ENCODE measurements at regions not wholly inside any gene's neighbourhood (a gene's known extent, or its start where the extent isn't known, plus 50 kb on each side); places are given as distances from the start of the nearest gene placed in this dataset.

DNA sequence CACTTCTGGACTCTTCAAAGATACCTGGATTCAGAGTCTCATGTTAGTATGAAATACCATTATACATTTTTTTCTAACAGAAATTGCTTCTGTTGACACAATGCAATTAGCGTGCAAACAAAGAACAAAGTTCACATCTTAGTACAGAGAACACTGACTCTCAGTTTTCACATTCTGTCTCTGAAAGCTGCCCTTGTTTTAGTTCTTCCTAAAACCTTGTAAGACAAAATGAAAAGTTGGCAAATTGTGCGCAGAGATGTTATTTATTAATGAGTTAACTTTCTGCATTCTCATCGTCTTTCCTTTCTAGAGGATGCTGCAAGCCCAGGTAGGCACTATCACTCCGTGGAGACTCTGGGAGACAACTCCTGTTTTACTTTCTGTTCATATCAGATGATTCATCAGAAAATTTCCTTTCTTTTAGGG, 377.3 kb upstream of the POU3F3 start:
- TF ChIP-seq, protein P1, sequence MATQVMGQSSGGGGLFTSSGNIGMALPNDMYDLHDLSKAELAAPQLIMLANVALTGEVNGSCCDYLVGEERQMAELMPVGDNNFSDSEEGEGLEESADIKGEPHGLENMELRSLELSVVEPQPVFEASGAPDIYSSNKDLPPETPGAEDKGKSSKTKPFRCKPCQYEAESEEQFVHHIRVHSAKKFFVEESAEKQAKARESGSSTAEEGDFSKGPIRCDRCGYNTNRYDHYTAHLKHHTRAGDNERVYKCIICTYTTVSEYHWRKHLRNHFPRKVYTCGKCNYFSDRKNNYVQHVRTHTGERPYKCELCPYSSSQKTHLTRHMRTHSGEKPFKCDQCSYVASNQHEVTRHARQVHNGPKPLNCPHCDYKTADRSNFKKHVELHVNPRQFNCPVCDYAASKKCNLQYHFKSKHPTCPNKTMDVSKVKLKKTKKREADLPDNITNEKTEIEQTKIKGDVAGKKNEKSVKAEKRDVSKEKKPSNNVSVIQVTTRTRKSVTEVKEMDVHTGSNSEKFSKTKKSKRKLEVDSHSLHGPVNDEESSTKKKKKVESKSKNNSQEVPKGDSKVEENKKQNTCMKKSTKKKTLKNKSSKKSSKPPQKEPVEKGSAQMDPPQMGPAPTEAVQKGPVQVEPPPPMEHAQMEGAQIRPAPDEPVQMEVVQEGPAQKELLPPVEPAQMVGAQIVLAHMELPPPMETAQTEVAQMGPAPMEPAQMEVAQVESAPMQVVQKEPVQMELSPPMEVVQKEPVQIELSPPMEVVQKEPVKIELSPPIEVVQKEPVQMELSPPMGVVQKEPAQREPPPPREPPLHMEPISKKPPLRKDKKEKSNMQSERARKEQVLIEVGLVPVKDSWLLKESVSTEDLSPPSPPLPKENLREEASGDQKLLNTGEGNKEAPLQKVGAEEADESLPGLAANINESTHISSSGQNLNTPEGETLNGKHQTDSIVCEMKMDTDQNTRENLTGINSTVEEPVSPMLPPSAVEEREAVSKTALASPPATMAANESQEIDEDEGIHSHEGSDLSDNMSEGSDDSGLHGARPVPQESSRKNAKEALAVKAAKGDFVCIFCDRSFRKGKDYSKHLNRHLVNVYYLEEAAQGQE (IDR thresholded peaks at IDR 0.05; ENCODE audit: insufficient replicate concordance, low read depth) = no peak
- TF ChIP-seq, protein P2, sequence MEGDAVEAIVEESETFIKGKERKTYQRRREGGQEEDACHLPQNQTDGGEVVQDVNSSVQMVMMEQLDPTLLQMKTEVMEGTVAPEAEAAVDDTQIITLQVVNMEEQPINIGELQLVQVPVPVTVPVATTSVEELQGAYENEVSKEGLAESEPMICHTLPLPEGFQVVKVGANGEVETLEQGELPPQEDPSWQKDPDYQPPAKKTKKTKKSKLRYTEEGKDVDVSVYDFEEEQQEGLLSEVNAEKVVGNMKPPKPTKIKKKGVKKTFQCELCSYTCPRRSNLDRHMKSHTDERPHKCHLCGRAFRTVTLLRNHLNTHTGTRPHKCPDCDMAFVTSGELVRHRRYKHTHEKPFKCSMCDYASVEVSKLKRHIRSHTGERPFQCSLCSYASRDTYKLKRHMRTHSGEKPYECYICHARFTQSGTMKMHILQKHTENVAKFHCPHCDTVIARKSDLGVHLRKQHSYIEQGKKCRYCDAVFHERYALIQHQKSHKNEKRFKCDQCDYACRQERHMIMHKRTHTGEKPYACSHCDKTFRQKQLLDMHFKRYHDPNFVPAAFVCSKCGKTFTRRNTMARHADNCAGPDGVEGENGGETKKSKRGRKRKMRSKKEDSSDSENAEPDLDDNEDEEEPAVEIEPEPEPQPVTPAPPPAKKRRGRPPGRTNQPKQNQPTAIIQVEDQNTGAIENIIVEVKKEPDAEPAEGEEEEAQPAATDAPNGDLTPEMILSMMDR (IDR thresholded peaks at IDR 0.05; ENCODE audit: insufficient read depth, low read length) = no peak
- TF ChIP-seq POLR2AphosphoS5 (IDR thresholded peaks at IDR 0.05; ENCODE audit: low read depth) = no peak

Data from HL-60 (cell line).